Endothelial cell (in vitro differentiated cells): ENCODE measurements at regions not wholly inside any gene's neighbourhood (a gene's known extent, or its start where the extent isn't known, plus 50 kb on each side); places are given as distances from the start of the nearest gene placed in this dataset.

Experiments
- DNase-seq: peaks from one replicate; pipeline ENCODE4 v3.0.0; 2021; ENCODE audit warnings: low spot score
- H3K27ac Mint-ChIP-seq: one replicate; pipeline ENCODE4 v1.8.0; 2021; ENCODE audit warnings: mixed read lengths, inconsistent platforms; ENCODE audit not compliant: unreplicated experiment
- H3K27me3 Mint-ChIP-seq: one replicate; pipeline ENCODE4 v1.8.0; 2021; ENCODE audit warnings: mild to moderate bottlenecking, moderate library complexity, mixed read lengths, inconsistent platforms; ENCODE audit not compliant: unreplicated experiment
- H3K36me3 Mint-ChIP-seq: one replicate; pipeline ENCODE4 v1.8.0; 2021; ENCODE audit warnings: mild to moderate bottlenecking, low read depth, mixed read lengths, inconsistent platforms; ENCODE audit not compliant: unreplicated experiment
- H3K4me1 Mint-ChIP-seq: one replicate; pipeline ENCODE4 v1.8.0; 2021; ENCODE audit warnings: mild to moderate bottlenecking, mixed read lengths, inconsistent platforms; ENCODE audit not compliant: unreplicated experiment
- H3K4me3 Mint-ChIP-seq: one replicate; pipeline ENCODE4 v1.8.0; 2021; ENCODE audit warnings: mild to moderate bottlenecking, mixed read lengths, inconsistent platforms; ENCODE audit not compliant: unreplicated experiment
- H3K9me3 Mint-ChIP-seq: one replicate; pipeline ENCODE4 v1.8.0; 2021; ENCODE audit warnings: mixed read lengths, inconsistent platforms; ENCODE audit not compliant: unreplicated experiment
- TF ChIP-seq, protein P1 (sequence below): fragments of 200-600 bp; sonication (generic); IDR thresholded peaks from one replicate; pipeline ENCODE4 v1.5.0; 2021; ENCODE audit warnings: antibody characterized with exemption; ENCODE audit not compliant: unreplicated experiment

DNA sequence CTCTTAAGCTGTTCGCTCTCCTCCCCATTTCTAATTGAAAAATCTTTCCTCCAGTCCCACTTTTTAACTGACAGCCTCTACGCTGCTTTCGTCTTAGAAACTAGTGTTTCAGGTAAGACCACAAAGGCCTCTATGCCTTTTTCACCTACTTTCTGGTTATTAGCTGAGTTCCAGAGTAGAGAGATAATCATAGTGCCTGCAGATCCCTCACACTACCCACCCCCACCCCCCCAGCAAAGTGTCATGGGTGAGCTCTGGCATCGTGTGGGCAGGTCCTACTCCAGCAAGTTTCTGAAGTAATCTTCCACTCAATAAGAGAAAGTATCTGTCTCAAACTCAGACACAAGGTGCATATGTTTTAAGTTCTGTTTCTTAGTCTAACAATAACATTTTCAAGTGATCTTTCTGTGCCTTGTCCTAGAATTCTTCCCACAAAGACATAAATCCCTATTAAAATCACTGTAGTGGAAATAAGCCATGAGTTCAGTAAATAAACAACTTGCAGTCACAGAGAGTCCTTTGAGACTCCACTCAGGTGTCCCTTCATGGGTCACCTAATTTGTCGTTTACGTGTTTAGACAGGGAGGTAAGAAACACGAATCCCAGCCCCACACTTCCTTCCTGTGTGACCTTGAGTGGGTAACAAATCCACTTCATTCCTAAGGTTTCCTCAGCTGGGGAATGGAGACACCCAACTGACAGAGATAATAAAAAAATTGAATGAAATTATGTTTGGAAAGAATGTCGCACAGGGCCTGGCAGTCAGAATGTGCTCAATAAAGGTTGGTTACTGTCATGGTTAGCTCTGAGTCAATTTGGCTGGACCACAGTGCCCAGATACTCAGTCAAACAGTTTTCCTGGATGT, 228.9 kb upstream of the CAND1 start:
- H3K36me3 Mint-ChIP-seq, result no peaks in the 10 kb centered on the region
- H3K27me3 Mint-ChIP-seq, result no peaks in the 10 kb centered on the region
- TF ChIP-seq, protein P1, sequence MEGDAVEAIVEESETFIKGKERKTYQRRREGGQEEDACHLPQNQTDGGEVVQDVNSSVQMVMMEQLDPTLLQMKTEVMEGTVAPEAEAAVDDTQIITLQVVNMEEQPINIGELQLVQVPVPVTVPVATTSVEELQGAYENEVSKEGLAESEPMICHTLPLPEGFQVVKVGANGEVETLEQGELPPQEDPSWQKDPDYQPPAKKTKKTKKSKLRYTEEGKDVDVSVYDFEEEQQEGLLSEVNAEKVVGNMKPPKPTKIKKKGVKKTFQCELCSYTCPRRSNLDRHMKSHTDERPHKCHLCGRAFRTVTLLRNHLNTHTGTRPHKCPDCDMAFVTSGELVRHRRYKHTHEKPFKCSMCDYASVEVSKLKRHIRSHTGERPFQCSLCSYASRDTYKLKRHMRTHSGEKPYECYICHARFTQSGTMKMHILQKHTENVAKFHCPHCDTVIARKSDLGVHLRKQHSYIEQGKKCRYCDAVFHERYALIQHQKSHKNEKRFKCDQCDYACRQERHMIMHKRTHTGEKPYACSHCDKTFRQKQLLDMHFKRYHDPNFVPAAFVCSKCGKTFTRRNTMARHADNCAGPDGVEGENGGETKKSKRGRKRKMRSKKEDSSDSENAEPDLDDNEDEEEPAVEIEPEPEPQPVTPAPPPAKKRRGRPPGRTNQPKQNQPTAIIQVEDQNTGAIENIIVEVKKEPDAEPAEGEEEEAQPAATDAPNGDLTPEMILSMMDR, result no peak
- H3K27ac Mint-ChIP-seq, result no peak overlapping the region
- no peak for DNase-seq
- H3K4me3 Mint-ChIP-seq, result no peak overlapping the region
- peaks cover 3% of the 10 kb centered on the region for H3K4me1 Mint-ChIP-seq
- H3K9me3 Mint-ChIP-seq, result no peaks in the 10 kb centered on the region

DNA sequence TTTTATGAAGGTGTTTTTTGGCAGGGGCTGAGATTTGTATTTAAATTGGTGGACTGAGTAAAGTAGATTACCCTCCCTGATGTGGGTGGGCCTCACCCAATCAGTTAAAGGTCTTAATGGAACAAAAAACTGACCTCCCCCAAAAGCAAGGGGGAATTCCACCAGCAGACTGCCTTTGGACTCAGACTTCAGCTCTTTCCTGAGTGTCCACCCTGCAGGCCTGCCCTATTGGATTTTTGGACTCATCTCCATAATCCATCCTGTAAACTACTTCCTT, 228.4 kb upstream of the CAND1 start:
- H3K4me1 Mint-ChIP-seq, result peaks cover 3% of the 10 kb centered on the region
- no peaks in the 10 kb centered on the region for H3K36me3 Mint-ChIP-seq
- H3K9me3 Mint-ChIP-seq, result no peaks in the 10 kb centered on the region
- TF ChIP-seq, protein P1, result no peak
- no peaks in the 10 kb centered on the region for H3K27me3 Mint-ChIP-seq
- no peak for DNase-seq
- H3K4me3 Mint-ChIP-seq, result no peak overlapping the region
- H3K27ac Mint-ChIP-seq, result no peak overlapping the region

DNA sequence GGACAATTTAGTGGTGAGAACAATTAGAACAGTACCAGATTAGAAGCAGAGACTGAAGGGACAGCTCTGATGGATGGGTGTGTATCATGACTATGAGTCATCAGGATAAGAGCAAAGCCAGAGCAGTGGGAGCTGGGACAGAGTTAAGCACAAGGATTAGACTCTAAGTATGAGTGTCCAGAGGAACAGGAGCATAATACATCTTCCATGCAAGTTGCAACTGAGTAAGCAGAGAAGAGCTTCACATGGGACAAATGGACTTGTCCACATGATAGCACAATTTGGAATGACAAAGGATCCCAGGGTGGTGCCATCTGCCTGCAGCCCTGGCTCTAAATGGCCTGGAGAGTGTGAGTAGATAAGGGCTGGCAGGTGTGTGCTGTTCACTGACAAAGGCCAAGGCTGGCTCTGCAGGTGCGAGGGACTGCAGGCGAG, 226.4 kb upstream of the CAND1 start:
- H3K27ac Mint-ChIP-seq, result no peak overlapping the region
- TF ChIP-seq, protein P1, result no peak

DNA sequence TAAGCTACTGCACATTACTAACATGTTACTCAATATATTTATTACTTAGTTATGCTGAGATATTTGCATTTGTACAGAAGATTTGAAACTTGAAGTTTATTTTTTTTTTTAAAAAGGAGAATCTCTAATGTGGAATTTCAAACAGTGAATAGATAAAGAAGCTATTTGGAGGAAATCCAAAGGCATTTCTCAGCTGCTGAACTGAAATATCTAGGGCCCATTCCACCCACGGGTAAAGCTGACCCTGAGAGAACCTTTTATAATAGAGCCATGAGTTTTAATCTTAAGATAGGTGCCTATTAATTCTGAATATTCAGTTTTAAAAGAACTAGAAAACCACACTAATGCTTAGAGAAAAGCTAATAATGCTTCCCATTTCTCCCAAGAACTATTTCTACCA, 225.4 kb upstream of the CAND1 start:
- no peak overlapping the region for H3K4me3 Mint-ChIP-seq
- TF ChIP-seq, protein P1, result no peak
- no peak overlapping the region for H3K27ac Mint-ChIP-seq
- DNase-seq, result no peak
- H3K27me3 Mint-ChIP-seq, result no peaks in the 10 kb centered on the region
- H3K36me3 Mint-ChIP-seq, result no peaks in the 10 kb centered on the region
- H3K9me3 Mint-ChIP-seq, result no peaks in the 10 kb centered on the region
- H3K4me1 Mint-ChIP-seq, result peaks cover 3% of the 10 kb centered on the region

More for the DNA sequence above, 226.4 kb upstream of the CAND1 start:
- DNase-seq, result no peak
- Mint-ChIP-seq H3K4me1 (peaks cover 3% of the 10 kb centered on the region), H3K36me3 (no peaks in the 10 kb centered on the region), H3K4me3 (no peak overlapping the region), H3K9me3 (no peaks in the 10 kb centered on the region), H3K27me3 (no peaks in the 10 kb centered on the region)

DNA sequence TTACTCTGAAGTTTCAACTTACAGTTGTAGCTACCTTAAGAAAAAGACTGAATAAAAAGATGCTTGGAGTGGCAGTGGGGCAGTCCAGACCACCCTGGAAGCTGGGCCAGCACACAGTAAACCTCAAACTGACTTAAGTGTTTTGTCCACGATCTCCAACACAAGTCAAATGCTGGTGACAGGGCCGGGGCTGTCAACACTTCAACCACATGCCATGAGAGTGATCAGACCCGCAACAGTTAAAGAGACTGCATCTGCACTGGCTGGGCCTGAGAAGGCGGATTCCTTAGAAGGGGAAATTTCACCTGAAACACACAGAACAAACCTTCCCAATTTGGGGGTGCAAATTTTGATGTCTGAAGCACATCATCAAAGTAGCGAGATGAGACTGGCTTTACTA, 223.5 kb upstream of the CAND1 start:
- Mint-ChIP-seq H3K4me3 (no peak overlapping the region), H3K27ac (no peak overlapping the region), H3K4me1 (no peaks in the 10 kb centered on the region), H3K27me3 (no peaks in the 10 kb centered on the region), H3K36me3 (no peaks in the 10 kb centered on the region), H3K9me3 (no peaks in the 10 kb centered on the region)
- no peak for DNase-seq
- TF ChIP-seq, protein P1, result no peak
